EH (cell line): ENCODE measurements at regions not wholly inside any gene's neighbourhood (a gene's known extent, or its start where the extent isn't known, plus 50 kb on each side); places are given as distances from the start of the nearest gene placed in this dataset.
"Not testable (repeated sequence)": the region's sequence is repeated elsewhere in the genome, so short reads cannot be mapped to it uniquely, and the experiment has no call there.

Source experiments
- DNase-seq: peaks from one replicate; pipeline ENCODE4 v3.0.0-alpha.2; 2015; ENCODE audit warnings: low read depth

GRCh38 chr13:47892374-47892773, 108.7 kb downstream of the SUCLA2 start:
- DNase-seq = no peak

GRCh38 chr13:47890146-47890814, 110.8 kb downstream of the SUCLA2 start:
- DNase-seq = peak; percentile 26

GRCh38 chr13:47886314-47886713, 114.8 kb downstream of the SUCLA2 start:
- no peak for DNase-seq

GRCh38 chr13:47875201-47875600, 125.9 kb downstream of the SUCLA2 start:
- DNase-seq = no peak

GRCh38 chr13:47873987-47874386, 127.1 kb downstream of the SUCLA2 start:
- DNase-seq = not testable (repeated sequence)

GRCh38 chr13:47873319-47873718, 127.8 kb downstream of the SUCLA2 start:
- DNase-seq = not testable (repeated sequence)

GRCh38 chr13:47869776-47870175, 131.3 kb downstream of the SUCLA2 start:
- DNase-seq = no peak

GRCh38 chr13:47865883-47866282, 135.2 kb downstream of the SUCLA2 start:
- no peak for DNase-seq

- no peak for DNase-seq
Measured at GRCh38 chr13:47862841-47863240, 138.2 kb downstream of the SUCLA2 start.

- DNase-seq = peak; percentile 33
Measured at GRCh38 chr13:47859165-47859564, 141.9 kb downstream of the SUCLA2 start.

GRCh38 chr13:47858042-47859025, 142.7 kb downstream of the SUCLA2 start:
- peak; percentile 50 for DNase-seq

GRCh38 chr13:47853236-47853635, 147.8 kb downstream of the SUCLA2 start:
- DNase-seq = peak; percentile 57

GRCh38 chr13:47846886-47847285, 154.2 kb downstream of the SUCLA2 start:
- no peak for DNase-seq

GRCh38 chr13:47845981-47846380, 155.1 kb downstream of the SUCLA2 start:
- DNase-seq = no peak

- no peak for DNase-seq
Measured at GRCh38 chr13:47843005-47843404, 158.1 kb downstream of the SUCLA2 start.

GRCh38 chr13:47841151-47841550, 159.9 kb downstream of the SUCLA2 start:
- no peak for DNase-seq

GRCh38 chr13:47837906-47838305, 163.2 kb downstream of the SUCLA2 start:
- no peak for DNase-seq

- DNase-seq = no peak
Measured at GRCh38 chr13:47837104-47837880, 163.8 kb downstream of the SUCLA2 start.

GRCh38 chr13:47835470-47836228, 165.4 kb downstream of the SUCLA2 start:
- no peak for DNase-seq

GRCh38 chr13:47832458-47832972, 168.6 kb downstream of the SUCLA2 start:
- DNase-seq = no peak

- DNase-seq = no peak
Measured at GRCh38 chr13:47831265-47831664, 169.8 kb downstream of the SUCLA2 start.
